Upper lobe of left lung (tissue), 4 donors: ENCODE measurements at regions not wholly inside any gene's neighbourhood (a gene's known extent, or its start where the extent isn't known, plus 50 kb on each side); places are given as distances from the start of the nearest gene placed in this dataset.

Experiments used
- EP300 ChIP-seq, 4 donors: sonication (generic); formaldehyde crosslinking; IDR thresholded peaks; one replicate each; pipeline ENCODE4 v1.5.1; 2017; ENCODE audit warnings: antibody characterized with exemption in 4 of 4, control low read depth in 2 of 4
- POLR2A ChIP-seq, 4 donors: fragments of 450-650 bp; IDR thresholded peaks; one replicate each; pipeline ENCODE4 v1.5.1; 2016 to 2017; ENCODE audit warnings: antibody characterized with exemption in 4 of 4, mild to moderate bottlenecking in 2 of 4
- POLR2AphosphoS5 ChIP-seq, 2 donors: sonication (generic); formaldehyde crosslinking; IDR thresholded peaks; one replicate each; pipeline ENCODE4 v1.5.1; 2017; ENCODE audit warnings: antibody characterized with exemption in 2 of 2
- TF ChIP-seq, protein P1 (sequence below), 6 experiments: fragments of 450-650 bp in 4 of 6; fragments of 200-600 bp in 2 of 6; sonication (generic) in 2 of 6; IDR thresholded peaks; one replicate each; pipeline ENCODE4 v1.5.1; 2016 to 2019; ENCODE audit warnings: antibody characterized with exemption in 6 of 6

DNA sequence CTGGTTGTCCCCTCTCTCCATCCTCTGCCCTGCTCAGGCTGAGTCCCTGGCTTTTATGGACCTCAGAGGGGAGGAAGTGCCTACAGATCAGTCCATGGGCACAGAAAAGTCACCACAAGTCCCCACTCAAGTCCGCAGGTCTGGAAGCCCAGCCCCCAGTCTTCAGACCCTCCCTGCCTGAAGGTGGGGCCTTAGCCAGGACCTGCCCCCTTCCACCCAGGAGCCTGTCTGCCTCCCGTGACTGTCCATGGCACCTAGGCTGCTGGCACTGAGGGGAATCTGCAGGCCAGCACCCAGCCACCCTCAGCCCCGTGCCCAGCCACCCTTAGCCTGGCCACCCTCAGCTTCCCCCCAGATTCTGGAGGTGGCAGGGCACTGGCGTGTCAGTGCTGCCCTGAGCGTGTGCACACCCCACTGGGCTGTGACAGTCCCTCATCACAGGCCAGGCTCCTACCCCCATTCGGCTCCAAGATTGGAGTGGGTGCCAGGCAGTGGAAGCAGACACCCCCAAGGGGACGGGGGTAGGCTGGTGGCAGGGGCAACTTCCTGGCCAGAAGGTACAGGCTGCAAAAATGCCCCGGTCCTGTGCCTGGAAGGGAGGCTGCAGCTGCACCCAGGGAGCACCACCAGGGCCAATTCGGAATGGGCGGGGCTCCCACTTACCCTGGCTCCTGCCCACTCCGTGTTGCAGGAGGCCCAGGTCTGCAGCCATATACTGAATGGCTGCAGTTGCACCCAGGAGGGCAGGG is 154.7 kb upstream of the RMP24 start:
- TF ChIP-seq, protein P1, sequence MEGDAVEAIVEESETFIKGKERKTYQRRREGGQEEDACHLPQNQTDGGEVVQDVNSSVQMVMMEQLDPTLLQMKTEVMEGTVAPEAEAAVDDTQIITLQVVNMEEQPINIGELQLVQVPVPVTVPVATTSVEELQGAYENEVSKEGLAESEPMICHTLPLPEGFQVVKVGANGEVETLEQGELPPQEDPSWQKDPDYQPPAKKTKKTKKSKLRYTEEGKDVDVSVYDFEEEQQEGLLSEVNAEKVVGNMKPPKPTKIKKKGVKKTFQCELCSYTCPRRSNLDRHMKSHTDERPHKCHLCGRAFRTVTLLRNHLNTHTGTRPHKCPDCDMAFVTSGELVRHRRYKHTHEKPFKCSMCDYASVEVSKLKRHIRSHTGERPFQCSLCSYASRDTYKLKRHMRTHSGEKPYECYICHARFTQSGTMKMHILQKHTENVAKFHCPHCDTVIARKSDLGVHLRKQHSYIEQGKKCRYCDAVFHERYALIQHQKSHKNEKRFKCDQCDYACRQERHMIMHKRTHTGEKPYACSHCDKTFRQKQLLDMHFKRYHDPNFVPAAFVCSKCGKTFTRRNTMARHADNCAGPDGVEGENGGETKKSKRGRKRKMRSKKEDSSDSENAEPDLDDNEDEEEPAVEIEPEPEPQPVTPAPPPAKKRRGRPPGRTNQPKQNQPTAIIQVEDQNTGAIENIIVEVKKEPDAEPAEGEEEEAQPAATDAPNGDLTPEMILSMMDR (IDR thresholded peaks at IDR 0.05), result no peak
- TF ChIP-seq POLR2A (IDR thresholded peaks at IDR 0.05), result no peak
- no peak for TF ChIP-seq POLR2AphosphoS5 (IDR thresholded peaks at IDR 0.05)
- TF ChIP-seq EP300 (IDR thresholded peaks at IDR 0.05), result no peak
